ENCODE measurements at regions not wholly inside any gene's neighbourhood (a gene's known extent, or its start where the extent isn't known, plus 50 kb on each side); places are given as distances from the start of the nearest gene placed in this dataset.

- no peak for DNase-seq (ENCODE audit: low read depth)
- TF ChIP-seq MAX (IDR thresholded peaks at IDR 0.05; ENCODE audit: low read depth, low read length) (no peak), CTCF (IDR thresholded peaks at IDR 0.05; ENCODE audit: low read depth, low read length) (no peak)
- no peak overlapping the region for H3K4me3 ChIP-seq (ENCODE audit: low read depth, low read length)
Observed at GRCh38 chr3:72462595-72463011, 385.6 kb downstream of the SHQ1 start.

GRCh38 chr3:72461787-72462186 is 386.5 kb downstream of the SHQ1 start:
- no peak for DNase-seq (ENCODE audit: low read depth)
- H3K4me3 ChIP-seq (ENCODE audit: low read depth, low read length): no peak overlapping the region
- TF ChIP-seq POLR2A (IDR thresholded peaks at IDR 0.05; ENCODE audit: extremely low read depth, insufficient read length): no peak
- no peak for TF ChIP-seq CTCF (IDR thresholded peaks at IDR 0.05; ENCODE audit: low read depth, low read length)
- TF ChIP-seq MYC (IDR thresholded peaks at IDR 0.05; ENCODE audit: low read depth, low read length): no peak

- TF ChIP-seq MAX (IDR thresholded peaks at IDR 0.05; ENCODE audit: low read depth, low read length): no peak
- TF ChIP-seq CTCF (IDR thresholded peaks at IDR 0.05; ENCODE audit: low read depth, low read length): no peak
- no peak for TF ChIP-seq POLR2A (IDR thresholded peaks at IDR 0.05; ENCODE audit: extremely low read depth, insufficient read length)
- TF ChIP-seq MYC (IDR thresholded peaks at IDR 0.05; ENCODE audit: low read depth, low read length): no peak
- H3K4me3 ChIP-seq (ENCODE audit: low read depth, low read length): no peak overlapping the region
- DNase-seq (ENCODE audit: low read depth): no peak
Observed at GRCh38 chr3:72460205-72461174, 387.8 kb downstream of the SHQ1 start.

- no peak for TF ChIP-seq POLR2A (IDR thresholded peaks at IDR 0.05; ENCODE audit: extremely low read depth, insufficient read length)
- no peak for TF ChIP-seq CTCF (IDR thresholded peaks at IDR 0.05; ENCODE audit: low read depth, low read length)
- no peak for TF ChIP-seq MYC (IDR thresholded peaks at IDR 0.05; ENCODE audit: low read depth, low read length)
- TF ChIP-seq MAX (IDR thresholded peaks at IDR 0.05; ENCODE audit: low read depth, low read length): no peak
- H3K4me3 ChIP-seq (ENCODE audit: low read depth, low read length): no peak overlapping the region
- no peak for DNase-seq (ENCODE audit: low read depth)
Observed at GRCh38 chr3:72459588-72459987, 388.7 kb downstream of the SHQ1 start.

GRCh38 chr3:72458375-72458774 is 389.9 kb downstream of the SHQ1 start:
- DNase-seq (ENCODE audit: low read depth): no peak
- TF ChIP-seq CTCF (IDR thresholded peaks at IDR 0.05; ENCODE audit: low read depth, low read length): no peak
- TF ChIP-seq MYC (IDR thresholded peaks at IDR 0.05; ENCODE audit: low read depth, low read length): no peak
- TF ChIP-seq POLR2A (IDR thresholded peaks at IDR 0.05; ENCODE audit: extremely low read depth, insufficient read length): no peak
- TF ChIP-seq MAX (IDR thresholded peaks at IDR 0.05; ENCODE audit: low read depth, low read length): no peak
- H3K4me3 ChIP-seq (ENCODE audit: low read depth, low read length): no peak overlapping the region
